Neutrophil (primary cell): ENCODE measurements at regions not wholly inside any gene's neighbourhood (a gene's known extent, or its start where the extent isn't known, plus 50 kb on each side); places are given as distances from the start of the nearest gene placed in this dataset.

Source experiments
- H3K27ac ChIP-seq: fragments of 200-600 bp; sonication (generic); 2 replicates; pipeline ENCODE4 v1.5.1; 2016; ENCODE audit warnings: mild to moderate bottlenecking, moderate library complexity
- H3K27me3 ChIP-seq: fragments of 200-600 bp; sonication (generic); 2 replicates; pipeline ENCODE4 v1.6.0; 2016; ENCODE audit warnings: mild to moderate bottlenecking
- H3K36me3 ChIP-seq: fragments of 200-600 bp; sonication (generic); 2 replicates; pipeline ENCODE4 v1.5.1; 2017
- H3K4me1 ChIP-seq, 2 experiments: fragments of 200-600 bp in 1 of 2; sonication (generic) in 1 of 2; 1 replicate in 1 of 2; 2 replicates in 1 of 2; pipeline versions ENCODE4 v1.5.1 to v1.6.1; 2013 to 2016; ENCODE audit warnings: low read depth in 1 of 2, low read length in 1 of 2, mild to moderate bottlenecking in 1 of 2, moderate library complexity in 1 of 2; ENCODE audit not compliant: control insufficient read depth in 1 of 2, insufficient read depth in 1 of 2
- H3K4me3 ChIP-seq, 2 experiments: fragments of 200-600 bp in 1 of 2; sonication (generic) in 1 of 2; 1 replicate in 1 of 2; 2 replicates in 1 of 2; pipeline ENCODE4 v1.5.1; 2013 to 2016; ENCODE audit warnings: low read depth in 1 of 2, low read length in 1 of 2, mild to moderate bottlenecking in 1 of 2, moderate library complexity in 1 of 2
- H3K9me3 ChIP-seq: fragments of 200-600 bp; sonication (generic); 2 replicates; pipeline ENCODE4 v1.5.1; 2016
- CTCF ChIP-seq: fragments of 200-600 bp; sonication (generic); IDR thresholded peaks from 2 replicates; pipeline ENCODE4 v1.5.1; 2016; ENCODE audit warnings: antibody characterized with exemption

- no peaks in the 10 kb centered on the region for H3K9me3 ChIP-seq
- H3K27ac ChIP-seq, result no peak overlapping the region
- no peaks in the 10 kb centered on the region for H3K4me1 ChIP-seq
- TF ChIP-seq CTCF, result no peak
- H3K27me3 ChIP-seq, result no peaks in the 10 kb centered on the region
- H3K36me3 ChIP-seq, result no peaks in the 10 kb centered on the region
- H3K4me3 ChIP-seq, result no peak overlapping the region
These were observed 702.7 kb downstream of the EPHA7 start for GRCh38 chr6:92716638-92717037.

GRCh38 chr6:92715991-92716390 lies 703.4 kb downstream of the EPHA7 start:
- H3K27ac ChIP-seq, result no peak overlapping the region
- no peak for TF ChIP-seq CTCF
- no peaks in the 10 kb centered on the region for H3K27me3 ChIP-seq
- H3K9me3 ChIP-seq, result no peaks in the 10 kb centered on the region
- no peaks in the 10 kb centered on the region for H3K36me3 ChIP-seq
- H3K4me3 ChIP-seq, result no peak overlapping the region
- no peaks in the 10 kb centered on the region for H3K4me1 ChIP-seq

GRCh38 chr6:92714346-92714745 lies 705.0 kb downstream of the EPHA7 start:
- Histone ChIP-seq H3K9me3 (no peaks in the 10 kb centered on the region), H3K4me1 (no peaks in the 10 kb centered on the region), H3K4me3 (no peak overlapping the region), H3K27me3 (no peaks in the 10 kb centered on the region), H3K27ac (no peak overlapping the region), H3K36me3 (no peaks in the 10 kb centered on the region)
- TF ChIP-seq CTCF, result no peak

GRCh38 chr6:92710048-92710447 lies 709.3 kb downstream of the EPHA7 start:
- Histone ChIP-seq H3K27me3 (no peaks in the 10 kb centered on the region), H3K9me3 (no peaks in the 10 kb centered on the region), H3K4me1 (no peaks in the 10 kb centered on the region), H3K4me3 (no peak overlapping the region), H3K27ac (no peak overlapping the region), H3K36me3 (no peaks in the 10 kb centered on the region)
- TF ChIP-seq CTCF, result no peak

- H3K36me3 ChIP-seq, result no peaks in the 10 kb centered on the region
- H3K27me3 ChIP-seq, result no peaks in the 10 kb centered on the region
- no peaks in the 10 kb centered on the region for H3K9me3 ChIP-seq
- H3K4me1 ChIP-seq, result no peaks in the 10 kb centered on the region
- no peak for TF ChIP-seq CTCF
- no peak overlapping the region for H3K4me3 ChIP-seq
- H3K27ac ChIP-seq, result no peak overlapping the region
These were observed 710.4 kb downstream of the EPHA7 start for GRCh38 chr6:92708945-92709344.

- Histone ChIP-seq H3K27me3 (no peaks in the 10 kb centered on the region), H3K4me3 (no peak overlapping the region), H3K4me1 (no peaks in the 10 kb centered on the region), H3K36me3 (no peaks in the 10 kb centered on the region), H3K27ac (no peak overlapping the region), H3K9me3 (no peaks in the 10 kb centered on the region)
- no peak for TF ChIP-seq CTCF
These were observed 711.1 kb downstream of the EPHA7 start for GRCh38 chr6:92708270-92708669.
